HEK293 (cell line): ENCODE measurements at regions not wholly inside any gene's neighbourhood (a gene's known extent, or its start where the extent isn't known, plus 50 kb on each side); places are given as distances from the start of the nearest gene placed in this dataset.

Experiments
- CTCF ChIA-PET: fragments of 350-600 bp; formaldehyde crosslinking; extraction: SDS; loops from one replicate; lab custom pipeline; 2021; ENCODE audit warnings: antibody characterized with exemption; lab: Yijun Ruan, JAX
- POLR2A ChIA-PET: fragments of 300-600 bp; formaldehyde crosslinking; extraction: SDS; loops from one replicate; lab custom pipeline; 2020; ENCODE audit warnings: antibody characterized with exemption, inconsistent platforms; lab: Yijun Ruan, JAX
- H3K27ac ChIP-seq: fragments of 200-500 bp; sonication (Bioruptor generic); 2 replicates; pipeline ENCODE4 v1.5.1; 2014; ENCODE audit warnings: low read depth, low read length, control low read depth, inconsistent platforms; ENCODE audit errors: extremely low read depth
- H3K36me3 ChIP-seq, 2 experiments: fragments of 200-500 bp in 1 of 2; sonication (Bioruptor generic) in 1 of 2; 1 replicate in 1 of 2; 2 replicates in 1 of 2; pipeline ENCODE4 v1.5.1; 2014 to 2017; ENCODE audit warnings: inconsistent platforms in 2 of 2, low read length in 2 of 2; ENCODE audit not compliant: control insufficient read depth in 2 of 2, insufficient read depth in 1 of 2
- H3K4me1 ChIP-seq: fragments of 200-500 bp; sonication (Bioruptor generic); 2 replicates; pipeline ENCODE4 v1.5.1; 2014; ENCODE audit warnings: mild to moderate bottlenecking, low read length, inconsistent platforms; ENCODE audit not compliant: control insufficient read depth, insufficient read depth
- H3K4me3 ChIP-seq: 2 replicates; pipeline ENCODE4 v1.5.1; 2011; ENCODE audit warnings: low read depth, mild to moderate bottlenecking, control low read depth, low read length, moderate library complexity
- H3K9me3 ChIP-seq: fragments of 200-500 bp; sonication (Bioruptor generic); 2 replicates; pipeline ENCODE4 v1.5.1; 2014; ENCODE audit warnings: low read depth, low read length, inconsistent platforms; ENCODE audit not compliant: control insufficient read depth, insufficient read depth
- MZF1 ChIP-seq: fragments of 450-650 bp; formaldehyde crosslinking; IDR thresholded peaks from 2 replicates; pipeline ENCODE4 v1.5.1; 2017; ENCODE audit warnings: missing biosample characterization, missing genetic modification characterization, borderline replicate concordance
- PRDM10 ChIP-seq: fragments of 450-650 bp; formaldehyde crosslinking; IDR thresholded peaks from 2 replicates; pipeline ENCODE4 v1.5.1; 2016; ENCODE audit warnings: missing biosample characterization, missing genetic modification characterization
- PRDM6 ChIP-seq: fragments of 450-650 bp; formaldehyde crosslinking; IDR thresholded peaks from 2 replicates; pipeline ENCODE4 v1.5.1; 2017; ENCODE audit warnings: missing biosample characterization, missing genetic modification characterization
- SP7 ChIP-seq: fragments of 450-650 bp; formaldehyde crosslinking; IDR thresholded peaks from 2 replicates; pipeline ENCODE4 v1.5.1; 2016; ENCODE audit warnings: missing biosample characterization, missing genetic modification characterization
- ZBTB11 ChIP-seq: fragments of 450-650 bp; formaldehyde crosslinking; conservative IDR thresholded peaks from 2 replicates; pipeline ENCODE4 v1.5.1; 2016; ENCODE audit warnings: low read depth, missing biosample characterization, missing genetic modification characterization
- ZBTB20 ChIP-seq: fragments of 450-650 bp; formaldehyde crosslinking; IDR thresholded peaks from 2 replicates; pipeline ENCODE4 v1.5.1; 2016; ENCODE audit warnings: missing biosample characterization, missing genetic modification characterization
- ZBTB8A ChIP-seq: fragments of 450-650 bp; formaldehyde crosslinking; IDR thresholded peaks from 2 replicates; pipeline ENCODE4 v1.5.1; 2016; ENCODE audit warnings: missing biosample characterization, missing genetic modification characterization
- ZNF138 ChIP-seq: fragments of 450-650 bp; formaldehyde crosslinking; IDR thresholded peaks from 2 replicates; pipeline ENCODE4 v1.5.1; 2016; ENCODE audit warnings: missing biosample characterization, missing genetic modification characterization, borderline replicate concordance
- ZNF214 ChIP-seq: fragments of 450-650 bp; formaldehyde crosslinking; IDR thresholded peaks from 2 replicates; pipeline ENCODE4 v1.5.1; 2017; ENCODE audit warnings: missing biosample characterization, mild to moderate bottlenecking, missing genetic modification characterization, borderline replicate concordance
- ZNF423 ChIP-seq: fragments of 450-650 bp; formaldehyde crosslinking; IDR thresholded peaks from 2 replicates; pipeline ENCODE4 v1.5.1; 2016; ENCODE audit warnings: missing biosample characterization, missing genetic modification characterization
- ZNF510 ChIP-seq: fragments of 450-650 bp; formaldehyde crosslinking; IDR thresholded peaks from 2 replicates; pipeline ENCODE4 v1.5.1; 2018; ENCODE audit warnings: mild to moderate bottlenecking, missing genetic modification characterization, missing biosample characterization; ENCODE audit not compliant: insufficient replicate concordance
- ZNF558 ChIP-seq: fragments of 450-650 bp; formaldehyde crosslinking; IDR thresholded peaks from 2 replicates; pipeline ENCODE4 v1.5.1; 2016; ENCODE audit warnings: missing biosample characterization, missing genetic modification characterization
- ZNF621 ChIP-seq: fragments of 450-650 bp; formaldehyde crosslinking; IDR thresholded peaks from 2 replicates; pipeline ENCODE4 v1.5.1; 2017; ENCODE audit warnings: missing biosample characterization, missing genetic modification characterization
- ZNF692 ChIP-seq: fragments of 450-650 bp; formaldehyde crosslinking; IDR thresholded peaks from 2 replicates; pipeline ENCODE4 v1.5.1; 2016; ENCODE audit warnings: missing biosample characterization, missing genetic modification characterization
- ZNF747 ChIP-seq: fragments of 450-650 bp; formaldehyde crosslinking; IDR thresholded peaks from 2 replicates; pipeline ENCODE4 v1.5.1; 2016; ENCODE audit warnings: missing biosample characterization, missing genetic modification characterization
- ZNF76 ChIP-seq: fragments of 450-650 bp; formaldehyde crosslinking; IDR thresholded peaks from 2 replicates; pipeline ENCODE4; 2016; ENCODE audit warnings: low read depth, missing biosample characterization, missing genetic modification characterization, borderline replicate concordance
- ZNF768 ChIP-seq: fragments of 450-650 bp; formaldehyde crosslinking; IDR thresholded peaks from 2 replicates; pipeline ENCODE4 v1.5.1; 2018; ENCODE audit warnings: missing biosample characterization, mild to moderate bottlenecking, missing genetic modification characterization
- ZNF777 ChIP-seq: fragments of 450-650 bp; formaldehyde crosslinking; IDR thresholded peaks from 2 replicates; pipeline ENCODE4 v1.5.1; 2017; ENCODE audit warnings: missing biosample characterization, missing genetic modification characterization, borderline replicate concordance
- ZSCAN23 ChIP-seq: fragments of 450-650 bp; formaldehyde crosslinking; IDR thresholded peaks from 2 replicates; pipeline ENCODE4 v1.5.1; 2016; ENCODE audit warnings: missing biosample characterization, missing genetic modification characterization

GRCh38 chr4:174080361-174080760, 203.1 kb downstream of the FBXO8 start:
- ChIA-PET POLR2A (no interaction called here), CTCF (no interaction called here)
- Histone ChIP-seq H3K9me3 (no peaks in the 10 kb centered on the region), H3K4me1 (no peaks in the 10 kb centered on the region), H3K4me3 (no peak overlapping the region), H3K36me3 (no peaks in the 10 kb centered on the region), H3K27ac (no peak overlapping the region)
- no peak for TF ChIP-seq ZNF138 (tag by site-specific recombination)
- no peak for TF ChIP-seq ZSCAN23 (tag by site-specific recombination)

- no peaks in the 10 kb centered on the region for H3K9me3 ChIP-seq
- POLR2A ChIA-PET, result no interaction called here
- CTCF ChIA-PET, result no interaction called here
- H3K36me3 ChIP-seq, result no peaks in the 10 kb centered on the region
- H3K4me3 ChIP-seq, result no peak overlapping the region
- TF ChIP-seq PRDM10 (tag by site-specific recombination), result no peak
- no peak for TF ChIP-seq PRDM6 (tag by site-specific recombination)
- TF ChIP-seq ZNF423 (tag by site-specific recombination), result no peak
- TF ChIP-seq ZNF768 (tag by site-specific recombination), result no peak
- no peak for TF ChIP-seq ZBTB20 (tag by site-specific recombination)
- no peak for TF ChIP-seq SP7 (tag by site-specific recombination)
- TF ChIP-seq ZNF621 (tag by site-specific recombination), result no peak
- no peak for TF ChIP-seq ZNF692 (tag by site-specific recombination)
- no peak for TF ChIP-seq ZBTB8A (tag by site-specific recombination)
- H3K4me1 ChIP-seq, result no peaks in the 10 kb centered on the region
- no peak overlapping the region for H3K27ac ChIP-seq
These were observed 211.9 kb downstream of the FBXO8 start for GRCh38 chr4:174071595-174071994.

- Histone ChIP-seq H3K36me3 (no peaks in the 10 kb centered on the region), H3K27ac (no peak overlapping the region), H3K4me1 (no peaks in the 10 kb centered on the region), H3K4me3 (no peak overlapping the region), H3K9me3 (no peaks in the 10 kb centered on the region)
- no peak for TF ChIP-seq ZNF558 (tag by site-specific recombination)
- no peak for TF ChIP-seq ZBTB11 (tag by site-specific recombination)
- no peak for TF ChIP-seq ZNF510 (tag by site-specific recombination)
- no peak for TF ChIP-seq ZNF214
- no peak for TF ChIP-seq MZF1 (tag by site-specific recombination)
- no peak for TF ChIP-seq ZNF76 (tag by site-specific recombination)
- no peak for TF ChIP-seq ZNF747 (tag by site-specific recombination)
- no peak for TF ChIP-seq ZNF777
- ChIA-PET POLR2A (no interaction called here), CTCF (no interaction called here)
These were observed 213.6 kb downstream of the FBXO8 start for GRCh38 chr4:174069848-174070330.
